ENCODE measurements at regions not wholly inside any gene's neighbourhood (a gene's known extent, or its start where the extent isn't known, plus 50 kb on each side); places are given as distances from the start of the nearest gene placed in this dataset.
"Not testable (repeated sequence)": the region's sequence is repeated elsewhere in the genome, so short reads cannot be mapped to it uniquely, and the experiment has no call there.

GRCh38 chr6:167669553-167669849, 157.2 kb upstream of the AFDN start:
- Histone ChIP-seq H3K27me3 (no peaks in the 10 kb centered on the region), H3K27ac (peak overlapping the region; percentile 92), H3K4me1 (ENCODE audit: low read depth) (peaks cover 40% of the 10 kb centered on the region), H3K9me3 (ENCODE audit: low read depth) (no peaks in the 10 kb centered on the region), H3K4me3 (no peak overlapping the region), H3K36me3 (no peaks in the 10 kb centered on the region)
- no peak for TF ChIP-seq CTCF (IDR thresholded peaks at IDR 0.05; ENCODE audit: low read depth, low read length)
- no peak for DNase-seq (ENCODE audit: low read depth in 1 of 2, low spot score in 1 of 2)

- DNase-seq (ENCODE audit: low read depth in 1 of 2, low spot score in 1 of 2): peak in 1 of 2 donors; percentile 90
- peaks cover 40% of the 10 kb centered on the region for H3K4me1 ChIP-seq (ENCODE audit: low read depth)
- H3K27ac ChIP-seq: peak overlapping the region; percentile 92
- TF ChIP-seq CTCF (IDR thresholded peaks at IDR 0.05; ENCODE audit: low read depth, low read length): no peak
- H3K36me3 ChIP-seq: no peaks in the 10 kb centered on the region
- no peaks in the 10 kb centered on the region for H3K9me3 ChIP-seq (ENCODE audit: low read depth)
- no peak overlapping the region for H3K4me3 ChIP-seq
- H3K27me3 ChIP-seq: no peaks in the 10 kb centered on the region
Observed at GRCh38 chr6:167669870-167670802, 156.6 kb upstream of the AFDN start.

- Histone ChIP-seq H3K36me3 (no peaks in the 10 kb centered on the region), H3K27me3 (no peaks in the 10 kb centered on the region), H3K27ac (peak overlapping the region; percentile 92), H3K4me1 (ENCODE audit: low read depth) (peaks cover 41% of the 10 kb centered on the region), H3K9me3 (ENCODE audit: low read depth) (no peaks in the 10 kb centered on the region), H3K4me3 (no peak overlapping the region)
- no peak for DNase-seq (ENCODE audit: low read depth in 1 of 2, low spot score in 1 of 2)
- TF ChIP-seq CTCF (IDR thresholded peaks at IDR 0.05; ENCODE audit: low read depth, low read length): no peak
Observed at GRCh38 chr6:167670938-167671338, 155.8 kb upstream of the AFDN start.

- not testable (repeated sequence) for DNase-seq (ENCODE audit: low read depth in 1 of 2, low spot score in 1 of 2); H3K27me3 ChIP-seq; H3K4me3 ChIP-seq; H3K36me3 ChIP-seq; H3K9me3 ChIP-seq (ENCODE audit: low read depth)
- peaks cover 41% of the 10 kb centered on the region for H3K4me1 ChIP-seq (ENCODE audit: low read depth)
- H3K27ac ChIP-seq: peak overlapping the region; percentile 92
Observed at GRCh38 chr6:167671379-167671976, 155.2 kb upstream of the AFDN start.

- Histone ChIP-seq H3K4me1 (ENCODE audit: low read depth) (peaks cover 43% of the 10 kb centered on the region), H3K27ac (no peak overlapping the region), H3K4me3 (no peak overlapping the region), H3K36me3 (no peaks in the 10 kb centered on the region), H3K27me3 (no peaks in the 10 kb centered on the region), H3K9me3 (ENCODE audit: low read depth) (no peaks in the 10 kb centered on the region)
- DNase-seq (ENCODE audit: low read depth in 1 of 2, low spot score in 1 of 2): no peak
- TF ChIP-seq CTCF (IDR thresholded peaks at IDR 0.05; ENCODE audit: low read depth, low read length): no peak
Observed at GRCh38 chr6:167671977-167672687, 154.6 kb upstream of the AFDN start.

GRCh38 chr6:167672738-167673137, 154.0 kb upstream of the AFDN start:
- H3K27ac ChIP-seq: no peak overlapping the region
- no peaks in the 10 kb centered on the region for H3K36me3 ChIP-seq
- no peaks in the 10 kb centered on the region for H3K9me3 ChIP-seq (ENCODE audit: low read depth)
- no peak overlapping the region for H3K4me3 ChIP-seq
- no peak for TF ChIP-seq CTCF (IDR thresholded peaks at IDR 0.05; ENCODE audit: low read depth, low read length)
- peaks cover 49% of the 10 kb centered on the region for H3K4me1 ChIP-seq (ENCODE audit: low read depth)
- no peaks in the 10 kb centered on the region for H3K27me3 ChIP-seq
- DNase-seq (ENCODE audit: low read depth in 1 of 2, low spot score in 1 of 2): no peak
